Hypothalamus (tissue), 51 donors: ENCODE measurements at regions not wholly inside any gene's neighbourhood (a gene's known extent, or its start where the extent isn't known, plus 50 kb on each side); places are given as distances from the start of the nearest gene placed in this dataset.
"Not testable (repeated sequence)": the region's sequence is repeated elsewhere in the genome, so short reads cannot be mapped to it uniquely, and the experiment has no call there.

Source experiments
- DNase-seq, 51 donors: peaks; one replicate each; lab custom pipeline; 2025; lab: John Stamatoyannopoulos, UW

DNA sequence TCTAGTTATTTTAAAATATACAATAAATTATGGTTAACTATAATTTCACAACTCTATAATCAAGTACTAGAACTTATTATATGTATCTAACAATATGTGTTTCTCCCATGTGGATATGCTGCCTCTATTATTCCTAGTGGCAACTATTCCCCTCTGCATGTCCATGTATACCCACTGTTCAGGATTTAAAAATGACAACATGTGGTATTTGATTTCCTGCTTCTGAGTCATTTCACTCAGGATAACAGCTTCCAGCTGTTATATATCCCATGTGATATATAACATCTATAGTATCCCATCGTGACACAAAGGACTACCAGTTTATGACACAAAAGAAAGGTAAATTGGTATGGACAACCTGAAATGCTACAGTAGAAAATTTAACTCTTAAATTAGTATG, 167.4 kb upstream of the TACR3 start:
- DNase-seq: no peak

DNA sequence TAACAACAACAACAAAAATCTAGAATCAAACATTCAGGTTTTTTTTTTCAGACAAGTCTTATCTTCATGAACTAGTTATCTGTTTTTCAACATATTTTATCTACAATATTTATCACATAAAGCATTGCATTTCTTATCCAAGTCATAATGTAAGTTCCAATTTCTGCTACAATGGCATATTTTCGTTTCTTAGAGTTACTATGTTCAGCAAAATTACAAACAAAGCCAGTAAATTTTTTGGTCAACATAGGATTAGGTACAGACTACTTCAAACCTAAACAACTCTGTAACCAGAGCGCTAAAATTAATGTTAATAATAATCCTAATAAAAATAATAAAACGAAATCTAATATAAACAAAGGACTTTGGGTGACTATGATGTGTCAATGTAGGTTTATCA, 165.4 kb upstream of the TACR3 start:
- DNase-seq: no peak

- no peak for DNase-seq
Measured at GRCh38 chr4:103867311-103867710, 147.5 kb upstream of the TACR3 start.

DNA sequence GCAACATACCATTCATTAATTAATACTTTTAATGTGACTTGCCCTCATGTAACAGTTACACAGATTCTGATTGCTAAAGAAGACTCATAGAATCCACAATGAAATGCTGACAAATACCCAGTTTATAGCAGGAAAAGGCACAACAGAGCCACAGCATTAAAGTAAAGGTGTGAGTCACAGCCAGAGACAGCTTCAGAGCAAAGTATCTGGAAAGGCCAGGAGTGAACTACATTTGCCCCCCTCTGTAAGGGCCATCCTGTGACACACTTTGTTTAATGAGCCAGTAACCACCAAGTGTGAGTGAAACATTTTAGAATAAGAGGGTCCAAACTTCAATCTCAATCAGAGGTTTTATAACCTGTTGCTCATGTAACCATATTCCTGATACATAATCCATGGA, 133.8 kb upstream of the TACR3 start:
- no peak for DNase-seq

- DNase-seq: no peak
Measured at GRCh38 chr4:103853146-103853545, 133.4 kb upstream of the TACR3 start.

DNA sequence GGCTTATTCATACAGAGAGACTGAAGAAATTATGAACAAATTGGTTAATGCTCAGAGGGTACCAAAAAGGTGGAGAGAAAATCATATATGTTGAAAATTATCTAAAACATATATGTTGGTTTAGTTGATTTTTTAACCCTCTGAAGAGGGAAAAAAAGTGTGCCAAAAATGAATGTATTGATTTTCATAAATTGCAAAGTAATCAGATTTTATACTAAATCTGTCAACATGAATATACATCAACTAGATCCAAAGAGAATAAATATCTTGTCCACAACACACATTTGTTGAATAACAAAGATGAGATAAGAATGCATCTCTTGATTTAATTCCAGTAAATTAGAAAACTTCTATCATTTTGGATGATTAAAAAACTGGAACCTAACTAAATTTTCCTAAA, 125.3 kb upstream of the TACR3 start:
- no peak for DNase-seq

DNA sequence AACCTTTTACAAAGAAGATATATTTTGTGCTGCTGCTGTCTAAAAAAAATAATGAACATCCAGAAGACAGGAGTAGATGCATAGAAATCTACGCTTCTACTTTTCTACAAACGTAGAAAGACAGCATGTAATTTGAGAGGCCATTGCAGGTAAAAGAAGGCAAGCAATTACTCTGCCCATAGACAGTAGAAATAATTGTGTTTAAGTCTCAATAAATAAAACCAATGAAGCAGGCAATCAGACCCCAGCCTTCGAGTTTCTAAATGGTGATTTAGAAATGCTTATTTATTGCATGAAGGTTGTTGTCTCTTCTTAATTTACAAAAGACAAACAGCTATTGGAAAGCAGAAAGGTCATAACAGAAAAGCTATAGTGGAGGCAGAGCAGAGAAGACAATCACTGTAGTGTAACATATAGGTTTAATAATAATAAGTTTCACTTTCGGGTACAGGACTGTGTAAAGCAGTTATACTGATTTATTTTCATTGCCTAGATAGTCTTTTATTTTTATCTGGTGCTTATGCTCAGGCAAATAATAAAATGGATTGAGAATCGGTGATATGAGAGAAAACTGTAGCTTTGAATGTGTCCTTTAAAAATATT, 123.0 kb upstream of the TACR3 start:
- DNase-seq: no peak

DNA sequence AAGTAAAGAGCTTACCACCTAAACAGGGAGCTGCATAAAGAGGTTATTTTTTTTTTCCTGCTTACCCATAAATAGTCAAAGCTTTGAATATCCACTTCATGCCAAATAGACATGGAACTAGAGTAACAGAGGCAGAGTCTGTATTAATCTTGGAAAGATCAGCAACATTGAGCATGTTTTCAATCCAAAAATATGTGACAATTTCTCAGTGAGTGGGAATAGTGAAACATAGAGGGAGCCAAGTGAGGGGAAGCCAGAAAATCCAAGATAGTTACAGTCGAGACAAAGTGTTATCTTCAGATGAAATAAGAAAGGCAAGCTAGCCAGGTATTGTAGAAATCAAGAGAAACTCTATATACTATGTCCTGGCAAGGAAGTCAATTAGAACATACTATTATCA, 122.3 kb upstream of the TACR3 start:
- DNase-seq: no peak

- not testable (repeated sequence) for DNase-seq
Measured at GRCh38 chr4:103810308-103810707, 90.5 kb upstream of the TACR3 start.

DNA sequence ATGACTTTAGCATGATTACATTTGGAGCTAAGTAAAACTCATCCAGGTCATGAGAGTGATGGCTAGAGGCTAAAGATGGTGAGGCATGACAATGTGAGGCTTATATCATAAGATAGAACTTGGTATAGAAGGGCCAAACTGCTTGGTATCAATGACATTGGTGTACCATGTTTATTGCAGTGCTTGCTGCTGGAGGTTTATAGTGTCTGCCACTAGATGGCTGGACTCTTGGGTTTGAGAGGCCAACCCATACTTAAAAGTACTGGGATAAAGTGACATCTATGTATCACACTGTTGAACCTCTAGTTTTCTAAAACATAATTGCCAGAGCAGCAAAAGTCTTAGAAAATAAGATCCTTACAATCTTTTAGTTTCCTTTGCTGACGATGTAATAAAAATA, 83.0 kb upstream of the TACR3 start:
- DNase-seq: no peak

DNA sequence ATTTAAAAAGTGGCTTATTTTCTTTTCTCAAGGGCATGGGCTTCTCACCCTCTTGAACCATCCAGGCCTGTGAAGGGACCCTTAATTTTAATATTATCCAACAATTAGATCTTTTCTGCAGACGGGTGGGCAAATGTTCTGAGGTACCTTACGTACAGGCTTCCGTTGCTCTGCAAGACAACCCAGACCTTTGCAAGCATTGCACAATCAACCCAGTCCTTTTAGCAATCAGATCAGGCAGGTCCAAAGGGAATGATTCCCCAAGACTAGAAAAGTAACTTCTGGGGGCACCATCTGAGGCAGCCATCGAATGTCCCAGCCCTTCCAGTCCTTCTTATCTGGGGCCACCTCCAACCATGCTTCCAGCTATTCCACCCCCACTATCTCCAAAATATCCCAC, 67.3 kb upstream of the TACR3 start:
- no peak for DNase-seq

- no peak for DNase-seq
Measured at GRCh38 chr4:103786593-103786992, 66.8 kb upstream of the TACR3 start.

DNA sequence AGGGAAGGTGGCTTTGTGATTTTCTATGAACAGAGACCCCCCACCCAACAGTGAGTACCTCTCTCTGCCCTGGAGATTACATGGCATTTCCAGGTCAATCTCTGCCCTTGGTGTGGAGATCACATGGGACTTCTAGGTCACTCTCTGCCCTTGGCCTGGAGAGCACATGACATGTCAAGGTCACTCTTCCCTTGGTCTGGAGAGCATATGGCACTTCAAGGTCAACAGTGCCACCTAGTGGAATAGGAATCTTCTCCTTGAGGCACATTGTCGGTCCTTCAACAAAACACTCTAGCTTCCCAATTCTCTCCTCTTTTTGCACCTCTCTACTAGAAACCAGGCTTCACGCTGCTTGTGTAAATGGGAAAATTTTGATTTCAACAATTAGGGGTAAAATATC, 66.2 kb upstream of the TACR3 start:
- DNase-seq: peak in 1 of 51 donors; percentile 0

DNA sequence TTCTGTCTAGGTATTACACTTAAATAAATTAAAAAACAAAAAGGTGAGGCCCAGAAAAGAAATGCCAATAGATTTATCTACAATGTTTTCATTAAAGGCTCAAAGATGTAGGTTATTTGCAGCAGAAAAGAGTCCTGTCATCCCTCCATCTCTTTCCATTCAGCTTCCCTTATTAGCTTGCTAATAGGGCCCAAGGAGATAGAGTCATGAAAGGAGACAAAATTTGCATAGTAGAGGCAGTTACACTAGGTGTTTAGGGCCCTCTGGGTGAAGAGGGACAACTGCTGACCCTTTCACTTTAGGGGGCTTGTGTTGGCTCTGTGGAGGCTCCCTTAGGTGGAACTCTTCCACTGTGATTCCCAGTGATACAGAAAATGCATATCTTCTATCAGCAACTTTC, 58.4 kb upstream of the TACR3 start:
- no peak for DNase-seq

GRCh38 chr4:103774326-103774825, 54.6 kb upstream of the TACR3 start:
- no peak for DNase-seq

- DNase-seq: no peak
Measured at GRCh38 chr4:103773691-103774231, 54.0 kb upstream of the TACR3 start.
